Fibroblast of pulmonary artery (primary cell): ENCODE measurements at regions not wholly inside any gene's neighbourhood (a gene's known extent, or its start where the extent isn't known, plus 50 kb on each side); places are given as distances from the start of the nearest gene placed in this dataset.

Experiments used
- DNase-seq: peaks from one replicate; pipeline ENCODE4 v3.0.0-alpha.2; 2010; ENCODE audit warnings: low read depth
- H3K4me3 ChIP-seq: replicated peaks from 2 replicates; pipeline ENCODE4 v1.5.1; 2011; ENCODE audit warnings: low read depth, mild to moderate bottlenecking, control low read depth, low read length, moderate library complexity
- CTCF ChIP-seq: IDR thresholded peaks from 2 replicates; pipeline ENCODE4 v1.5.1; 2011; ENCODE audit warnings: mild to moderate bottlenecking, control low read depth, low read length, inconsistent platforms; ENCODE audit errors: missing control alignments

DNA sequence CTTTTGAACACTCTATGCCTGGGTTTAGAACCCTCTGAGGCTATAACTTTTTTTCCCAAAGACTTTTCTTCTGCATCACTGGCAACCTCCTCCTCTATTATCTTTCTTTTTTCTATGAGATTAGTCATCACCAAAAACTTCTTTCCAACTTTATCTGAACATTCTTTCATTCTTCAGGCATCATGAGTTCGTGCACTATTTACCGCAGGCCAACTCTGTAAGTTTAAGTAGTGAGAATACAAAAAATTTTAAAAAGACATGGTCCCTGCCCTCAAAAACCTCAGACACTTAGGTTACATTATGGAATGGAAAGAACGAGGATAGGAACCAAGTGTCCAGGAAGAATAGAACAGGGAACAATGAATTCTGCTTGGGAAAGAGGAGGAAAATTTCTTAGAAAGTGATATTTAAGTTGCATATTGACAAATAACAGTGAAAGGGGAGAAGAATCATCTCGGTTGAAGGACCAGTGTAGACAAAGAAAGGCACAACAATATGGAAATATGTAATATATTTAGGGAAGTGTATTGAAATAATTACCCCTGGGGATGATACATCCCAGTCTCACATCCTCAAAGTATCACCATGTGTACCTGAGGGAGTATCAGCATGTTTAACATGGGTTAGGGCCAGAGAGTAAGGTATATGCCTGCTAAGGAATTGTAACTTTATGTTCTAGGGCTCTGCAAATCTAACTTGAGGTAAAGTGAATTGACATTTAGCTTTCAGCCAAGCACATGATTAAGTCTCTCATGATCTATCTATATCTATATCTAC, 196.5 kb upstream of the NREP start:
- no peak overlapping the region for H3K4me3 ChIP-seq
- no peak for TF ChIP-seq CTCF
- peak; percentile 88 for DNase-seq

DNA sequence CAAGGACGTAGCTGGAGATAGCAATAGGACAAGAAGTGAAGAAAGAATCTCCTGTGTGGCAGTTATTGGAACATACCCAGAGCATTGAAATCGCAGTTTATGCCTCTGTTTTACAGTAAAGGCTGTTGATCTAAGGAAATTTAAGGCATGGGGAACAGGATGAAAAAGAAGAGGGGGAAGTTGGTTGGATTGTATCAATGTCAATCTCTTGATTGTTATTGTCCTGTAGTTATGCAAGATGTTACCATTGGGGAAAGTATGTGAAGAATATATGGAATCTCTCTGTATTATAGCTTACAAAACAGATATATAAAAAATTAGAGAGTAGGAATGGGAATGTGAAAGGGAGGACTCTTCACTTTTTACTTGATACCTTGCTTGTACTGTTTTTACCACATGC, 195.6 kb upstream of the NREP start:
- no peak for DNase-seq
- no peak overlapping the region for H3K4me3 ChIP-seq
- TF ChIP-seq CTCF = no peak

- TF ChIP-seq CTCF = no peak
These were observed 193.7 kb upstream of the NREP start for GRCh38 chr5:111950660-111951059.

GRCh38 chr5:111948092-111948841, 191.3 kb upstream of the NREP start:
- TF ChIP-seq CTCF = no peak
- DNase-seq = peak; percentile 94
- H3K4me3 ChIP-seq = no peak overlapping the region

More at GRCh38 chr5:111950660-111951059, 193.7 kb upstream of the NREP start:
- DNase-seq = no peak
- H3K4me3 ChIP-seq = no peak overlapping the region

DNA sequence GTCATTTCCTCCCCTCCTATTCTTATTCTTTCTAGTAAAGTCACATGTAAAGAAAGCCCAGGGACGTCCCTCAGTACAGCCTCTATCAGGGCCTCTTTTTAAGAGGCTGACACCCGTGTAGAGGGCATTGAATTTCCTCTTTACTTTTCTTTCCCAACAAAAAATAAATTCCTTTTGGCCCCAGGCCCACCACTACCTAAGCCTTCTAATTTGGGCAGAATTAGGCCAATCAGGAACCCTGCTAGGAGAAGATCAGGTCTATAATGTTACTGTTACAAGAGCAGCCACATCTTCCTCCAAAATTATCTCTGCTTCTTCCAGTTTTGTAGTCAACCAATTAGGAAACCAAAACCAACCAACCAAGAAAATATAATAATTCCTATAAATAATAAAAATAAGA, 189.6 kb upstream of the NREP start:
- no peak overlapping the region for H3K4me3 ChIP-seq
- DNase-seq = no peak
- no peak for TF ChIP-seq CTCF

DNA sequence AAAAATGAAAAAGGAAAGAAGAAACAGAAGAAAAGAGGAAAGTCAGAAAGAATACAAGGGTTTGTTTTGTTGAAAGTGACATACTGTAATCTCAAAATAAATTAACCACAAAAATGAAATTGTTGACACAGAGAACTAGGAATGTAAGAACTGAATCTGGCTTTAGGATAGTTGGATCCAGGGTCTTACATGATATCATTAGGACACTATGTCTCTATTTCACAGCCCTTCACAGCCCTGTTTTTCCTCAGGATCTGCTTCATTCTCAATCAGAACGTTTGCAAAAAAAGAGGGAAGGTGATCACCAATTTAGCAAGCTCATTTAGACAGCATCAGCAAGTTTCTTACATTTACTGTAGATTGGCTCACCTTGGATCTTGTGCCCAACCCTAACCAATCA, 188.5 kb upstream of the NREP start:
- DNase-seq = no peak
- no peak for TF ChIP-seq CTCF
- no peak overlapping the region for H3K4me3 ChIP-seq
